Astrocyte of the spinal cord (primary cell): ENCODE measurements at regions not wholly inside any gene's neighbourhood (a gene's known extent, or its start where the extent isn't known, plus 50 kb on each side); places are given as distances from the start of the nearest gene placed in this dataset.

Experiments
- DNase-seq: peaks from one replicate; pipeline ENCODE4 v3.0.0; 2011; ENCODE audit warnings: low read depth, low spot score
- H3K4me3 ChIP-seq: 2 replicates; pipeline ENCODE4 v1.5.1; 2011; ENCODE audit warnings: low read depth, mild to moderate bottlenecking, low read length, moderate library complexity
- CTCF ChIP-seq: IDR thresholded peaks from 2 replicates; pipeline ENCODE4 v1.5.1; 2012; ENCODE audit warnings: low read depth, mild to moderate bottlenecking, low read length, inconsistent platforms
- in situ Hi-C: cut with HindIII; loops from 2 replicates; pipeline ENCODE4 v1.10.0; 2017; ENCODE audit warnings: low sequenced_read_pairs

- TF ChIP-seq CTCF, result no peak
- DNase-seq, result no peak
- H3K4me3 ChIP-seq, result no peak overlapping the region
- in situ Hi-C loops, result no loop called here
Observed at GRCh38 chr21:34192646-34193285, 119.4 kb downstream of the MRPS6 start.

DNA sequence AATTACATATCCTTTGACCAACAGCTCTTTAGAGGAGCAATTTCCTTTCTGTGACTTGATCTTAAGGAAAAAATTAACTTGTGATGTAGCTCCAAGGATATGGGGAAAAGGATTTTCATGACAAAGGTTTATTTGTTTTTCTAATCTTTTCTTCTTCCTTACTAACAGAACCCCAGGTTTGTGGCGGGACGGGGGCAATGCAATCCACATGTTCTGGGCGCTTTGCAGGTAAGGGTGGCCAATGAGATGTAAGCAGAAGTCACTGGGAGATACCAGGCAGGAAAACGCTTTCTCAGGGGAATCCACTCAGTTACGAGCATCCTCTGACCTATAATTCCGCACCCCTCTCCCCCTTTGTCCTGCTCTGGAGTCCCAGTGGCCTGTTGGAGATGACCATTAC, 122.0 kb downstream of the MRPS6 start:
- no peak overlapping the region for H3K4me3 ChIP-seq
- no peak for DNase-seq
- in situ Hi-C loops, result no loop called here
- TF ChIP-seq CTCF, result no peak

GRCh38 chr21:34196996-34197395, 123.6 kb downstream of the MRPS6 start:
- DNase-seq, result no peak

GRCh38 chr21:34197561-34197960, 124.2 kb downstream of the MRPS6 start:
- in situ Hi-C loops, result no loop called here
- no peak overlapping the region for H3K4me3 ChIP-seq
- no peak for TF ChIP-seq CTCF

More at GRCh38 chr21:34196996-34197395, 123.6 kb downstream of the MRPS6 start:
- no peak for TF ChIP-seq CTCF
- H3K4me3 ChIP-seq, result no peak overlapping the region
- in situ Hi-C loops, result no loop called here

DNA sequence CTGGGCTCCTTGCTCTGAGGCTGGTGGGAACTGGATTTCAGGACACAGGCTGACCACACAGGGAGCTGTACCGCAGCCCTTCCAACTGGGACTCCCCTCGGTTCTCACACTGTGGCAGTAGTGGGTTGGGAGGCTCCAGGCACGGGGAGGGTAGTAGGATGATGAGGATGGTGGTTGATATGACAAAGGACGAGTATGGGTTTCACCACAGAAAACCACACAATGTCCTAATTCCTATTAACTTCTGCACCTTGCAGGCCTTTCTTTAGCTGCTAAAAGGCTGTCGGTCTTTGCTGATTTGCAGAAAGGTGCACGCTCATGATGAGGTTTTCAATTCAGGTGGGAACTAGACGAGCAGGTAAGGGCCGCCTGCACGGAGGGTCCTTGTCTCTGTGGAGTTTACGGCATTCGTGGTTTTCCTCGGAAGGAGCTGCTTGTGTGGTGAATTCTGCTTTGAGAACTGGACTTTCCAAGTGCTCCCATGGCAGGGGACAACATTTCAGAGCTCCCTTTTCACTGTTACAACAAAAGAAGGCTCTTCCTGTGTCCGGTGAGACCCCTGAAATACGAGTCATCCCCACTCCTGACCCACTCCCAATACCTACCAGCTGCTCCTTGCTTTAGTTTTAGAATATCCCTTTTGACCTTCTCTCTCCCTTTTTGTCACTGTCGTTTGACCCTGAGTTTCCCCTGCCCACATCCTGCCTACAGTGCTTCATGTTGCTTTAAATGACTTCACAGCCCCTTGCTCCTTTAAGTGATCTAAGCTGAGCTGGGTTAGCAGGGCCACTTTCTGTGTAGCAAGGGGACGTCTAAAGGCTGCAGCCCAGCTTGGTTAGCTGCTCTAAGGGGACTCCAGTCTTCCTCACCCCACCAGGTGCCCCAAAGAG, 125.1 kb downstream of the MRPS6 start:
- in situ Hi-C loops, result no loop called here
- no peak overlapping the region for H3K4me3 ChIP-seq
- no peak for DNase-seq

More at GRCh38 chr21:34197561-34197960, 124.2 kb downstream of the MRPS6 start:
- DNase-seq, result no peak

More for the DNA sequence above, 125.1 kb downstream of the MRPS6 start:
- TF ChIP-seq CTCF, result no peak
